Neural crest cell (in vitro differentiated cells): ENCODE measurements at regions not wholly inside any gene's neighbourhood (a gene's known extent, or its start where the extent isn't known, plus 50 kb on each side); places are given as distances from the start of the nearest gene placed in this dataset.

Experiments used
- DNase-seq: peaks from one replicate; pipeline ENCODE4 v3.0.0; 2021; ENCODE audit warnings: low read depth, mixed read lengths, low spot score
- H3K27ac Mint-ChIP-seq: one replicate; pipeline ENCODE4 v1.8.0; 2021; ENCODE audit warnings: mild to moderate bottlenecking, mixed read lengths; ENCODE audit not compliant: unreplicated experiment
- H3K27me3 Mint-ChIP-seq: 2 replicates; pipeline ENCODE4 v1.8.0; 2021; ENCODE audit warnings: low read depth, mild to moderate bottlenecking, mixed read lengths
- H3K36me3 Mint-ChIP-seq: 2 replicates; pipeline ENCODE4 v1.8.0; 2021; ENCODE audit warnings: low read depth, mild to moderate bottlenecking, mixed read lengths
- H3K4me1 Mint-ChIP-seq: 2 replicates; pipeline ENCODE4 v1.8.0; 2021; ENCODE audit warnings: mixed read lengths
- H3K4me3 Mint-ChIP-seq: one replicate; pipeline ENCODE4 v1.8.0; 2021; ENCODE audit warnings: mild to moderate bottlenecking, mixed read lengths
- H3K9me3 Mint-ChIP-seq: 2 replicates; pipeline ENCODE4 v1.8.0; 2021; ENCODE audit warnings: mixed read lengths
- CTCF ChIP-seq: fragments of 200-600 bp; sonication (generic); conservative IDR thresholded peaks from 2 replicates; pipeline ENCODE4 v1.5.0; 2021; ENCODE audit warnings: antibody characterized with exemption, mild to moderate bottlenecking

- Mint-ChIP-seq H3K36me3 (peaks cover 3% of the 10 kb centered on the region), H3K4me1 (no peaks in the 10 kb centered on the region), H3K27me3 (peaks cover 6% of the 10 kb centered on the region), H3K27ac (no peak overlapping the region), H3K9me3 (peaks cover 5% of the 10 kb centered on the region), H3K4me3 (no peak overlapping the region)
- no peak for DNase-seq
- TF ChIP-seq CTCF: no peak
Observed at GRCh38 chr12:125372085-125372484, 306.9 kb downstream of the AACS start.

- H3K27me3 Mint-ChIP-seq: peaks cover 6% of the 10 kb centered on the region
- no peak overlapping the region for H3K27ac Mint-ChIP-seq
- DNase-seq: no peak
- no peak for TF ChIP-seq CTCF
- no peak overlapping the region for H3K4me3 Mint-ChIP-seq
- H3K9me3 Mint-ChIP-seq: peaks cover 5% of the 10 kb centered on the region
- no peaks in the 10 kb centered on the region for H3K36me3 Mint-ChIP-seq
- H3K4me1 Mint-ChIP-seq: no peaks in the 10 kb centered on the region
Observed at GRCh38 chr12:125373375-125373774, 308.1 kb downstream of the AACS start.

GRCh38 chr12:125376422-125376821, 311.2 kb downstream of the AACS start:
- H3K27me3 Mint-ChIP-seq: peaks cover 10% of the 10 kb centered on the region

GRCh38 chr12:125377093-125377492, 311.9 kb downstream of the AACS start:
- Mint-ChIP-seq H3K27ac (no peak overlapping the region), H3K27me3 (peaks cover 10% of the 10 kb centered on the region), H3K4me1 (no peaks in the 10 kb centered on the region), H3K4me3 (no peak overlapping the region), H3K36me3 (peaks cover 2% of the 10 kb centered on the region), H3K9me3 (peaks cover 7% of the 10 kb centered on the region)
- no peak for TF ChIP-seq CTCF
- no peak for DNase-seq

More at GRCh38 chr12:125376422-125376821, 311.2 kb downstream of the AACS start:
- no peak overlapping the region for H3K27ac Mint-ChIP-seq
- DNase-seq: no peak
- H3K4me3 Mint-ChIP-seq: no peak overlapping the region
- no peaks in the 10 kb centered on the region for H3K4me1 Mint-ChIP-seq
- peaks cover 2% of the 10 kb centered on the region for H3K36me3 Mint-ChIP-seq
- H3K9me3 Mint-ChIP-seq: peaks cover 7% of the 10 kb centered on the region
- no peak for TF ChIP-seq CTCF

GRCh38 chr12:125381373-125381772, 316.1 kb downstream of the AACS start:
- H3K36me3 Mint-ChIP-seq: peaks cover 2% of the 10 kb centered on the region
- peaks cover 4% of the 10 kb centered on the region for H3K4me1 Mint-ChIP-seq
- H3K27ac Mint-ChIP-seq: no peak overlapping the region
- peaks cover 5% of the 10 kb centered on the region for H3K27me3 Mint-ChIP-seq
- no peak for TF ChIP-seq CTCF
- H3K9me3 Mint-ChIP-seq: peaks cover 7% of the 10 kb centered on the region
- no peak for DNase-seq
- H3K4me3 Mint-ChIP-seq: no peak overlapping the region

- TF ChIP-seq CTCF: no peak
- no peak overlapping the region for H3K4me3 Mint-ChIP-seq
Observed at GRCh38 chr12:125382926-125383325, 317.7 kb downstream of the AACS start.

More at GRCh38 chr12:125382926-125383325, 317.7 kb downstream of the AACS start:
- H3K27me3 Mint-ChIP-seq: peaks cover 6% of the 10 kb centered on the region
- peaks cover 3% of the 10 kb centered on the region for H3K9me3 Mint-ChIP-seq
- no peak overlapping the region for H3K27ac Mint-ChIP-seq
- H3K36me3 Mint-ChIP-seq: peaks cover 2% of the 10 kb centered on the region
- DNase-seq: no peak
- peaks cover 4% of the 10 kb centered on the region for H3K4me1 Mint-ChIP-seq
